Posterior vena cava (tissue), 2 donors: ENCODE measurements at regions not wholly inside any gene's neighbourhood (a gene's known extent, or its start where the extent isn't known, plus 50 kb on each side); places are given as distances from the start of the nearest gene placed in this dataset.
"Not testable (repeated sequence)": the region's sequence is repeated elsewhere in the genome, so short reads cannot be mapped to it uniquely, and the experiment has no call there.

ENCODE experiments used
- DNase-seq: peaks from one replicate; pipeline ENCODE4 v3.0.0-alpha.2; 2020; ENCODE audit warnings: low spot score
- intact Hi-C, 2 donors: fragments of 100-400 bp; cut with DNase I; formaldehyde crosslinking; loops; one replicate each; pipeline versions ENCODE4 v1.14.1 to v1.14.2; 2022 to 2023
- donor health status: DM: yes; HTN: yes; CAD: no.
- donor health status: DM: yes; HTN: yes; CAD: no.

- intact Hi-C loops, result loop anchor here in 1 of 2 donors (5.0 kb wide), 1 partner anchor 1837 kb away; no protein-coding TSS in a partner anchor
- DNase-seq, result no peak
Measured at GRCh38 chr4:165794834-165795233, 78.2 kb upstream of the TLL1 start.

- DNase-seq, result peak; percentile 76
- intact Hi-C loops, result loop anchor here in 1 of 2 donors (5.0 kb wide), 1 partner anchor 1833 kb away; no protein-coding TSS in a partner anchor
Measured at GRCh38 chr4:165799384-165799815, 73.6 kb upstream of the TLL1 start.

GRCh38 chr4:165802452-165802851, 70.6 kb upstream of the TLL1 start:
- intact Hi-C loops, result no loop called here
- DNase-seq, result no peak

GRCh38 chr4:165803005-165803404, 70.0 kb upstream of the TLL1 start:
- intact Hi-C loops, result no loop called here

GRCh38 chr4:165805406-165805805, 67.6 kb upstream of the TLL1 start:
- no peak for DNase-seq
- intact Hi-C loops, result no loop called here

More at GRCh38 chr4:165803005-165803404, 70.0 kb upstream of the TLL1 start:
- no peak for DNase-seq

- intact Hi-C loops, result no loop called here
- DNase-seq, result no peak
Measured at GRCh38 chr4:165806613-165807012, 66.4 kb upstream of the TLL1 start.

GRCh38 chr4:165810726-165811125, 62.3 kb upstream of the TLL1 start:
- no peak for DNase-seq
- intact Hi-C loops, result no loop called here

- intact Hi-C loops, result no loop called here
- DNase-seq, result no peak
Measured at GRCh38 chr4:165813606-165814005, 59.4 kb upstream of the TLL1 start.

GRCh38 chr4:165814256-165815020, 58.6 kb upstream of the TLL1 start:
- no peak for DNase-seq
- intact Hi-C loops, result no loop called here

GRCh38 chr4:165819126-165819525, 53.9 kb upstream of the TLL1 start:
- DNase-seq, result peak; percentile 62
- intact Hi-C loops, result not testable (repeated sequence)
